ACHN (cell line): ENCODE measurements at regions not wholly inside any gene's neighbourhood (a gene's known extent, or its start where the extent isn't known, plus 50 kb on each side); places are given as distances from the start of the nearest gene placed in this dataset.
"Not testable (repeated sequence)": the region's sequence is repeated elsewhere in the genome, so short reads cannot be mapped to it uniquely, and the experiment has no call there.

Source experiments
- DNase-seq: peaks from one replicate; pipeline ENCODE4 v3.0.0-alpha.2; 2015
- in situ Hi-C: cut with HindIII; loops from 2 replicates; pipeline ENCODE4 v1.10.0; 2017; ENCODE audit warnings: low sequenced_read_pairs, low pct_ligation_motif_present, low pct_unique_long_range_greater_than_20kb

DNA sequence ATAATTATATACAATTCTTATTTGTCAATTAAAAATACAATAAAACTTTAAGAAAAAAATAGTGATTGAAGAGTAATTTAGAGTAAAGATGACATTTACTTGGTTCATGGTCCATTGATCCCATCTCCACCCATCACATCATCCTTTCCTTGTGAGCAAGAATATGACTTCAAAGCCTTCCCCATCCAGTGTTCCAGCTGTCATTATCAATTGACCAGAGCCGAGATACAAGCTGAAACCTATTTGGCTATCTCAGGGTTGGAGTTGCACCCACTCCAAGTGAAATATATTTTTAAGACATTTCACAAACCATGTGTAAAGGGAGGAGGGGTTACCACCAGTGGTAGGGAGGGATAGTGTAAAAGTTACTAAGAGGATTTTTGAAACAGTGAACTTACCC is 428.9 kb upstream of the C1orf87 start:
- in situ Hi-C loops, result no loop called here
- no peak for DNase-seq

DNA sequence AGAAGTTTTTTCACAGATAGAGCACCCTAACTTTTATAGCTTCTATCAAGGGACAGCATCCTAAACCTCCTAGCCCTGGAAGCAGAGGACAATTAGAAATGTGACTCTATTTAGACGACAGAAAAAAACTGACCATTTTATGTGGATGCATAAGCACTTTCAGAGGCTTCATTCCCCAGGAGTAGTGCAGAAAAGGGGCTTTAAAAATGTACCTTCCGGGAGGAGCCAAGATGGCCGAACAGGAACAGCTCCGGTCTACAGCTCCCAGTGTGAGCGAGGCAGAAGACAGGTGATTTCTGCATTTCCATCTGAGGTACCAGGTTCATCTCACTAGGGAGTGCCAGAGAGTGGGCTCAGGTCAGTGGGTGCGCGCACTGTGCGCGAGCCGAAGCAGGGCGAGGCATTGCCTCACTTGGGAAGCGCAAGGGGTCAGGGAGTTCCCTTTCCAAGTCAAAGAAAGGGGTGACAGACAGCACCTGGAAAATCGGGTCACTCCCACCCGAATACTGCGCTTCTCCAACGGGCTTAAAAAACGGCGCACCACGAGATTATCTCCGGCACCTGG is 416.4 kb upstream of the C1orf87 start:
- DNase-seq, in situ Hi-C loops: not testable (repeated sequence)

DNA sequence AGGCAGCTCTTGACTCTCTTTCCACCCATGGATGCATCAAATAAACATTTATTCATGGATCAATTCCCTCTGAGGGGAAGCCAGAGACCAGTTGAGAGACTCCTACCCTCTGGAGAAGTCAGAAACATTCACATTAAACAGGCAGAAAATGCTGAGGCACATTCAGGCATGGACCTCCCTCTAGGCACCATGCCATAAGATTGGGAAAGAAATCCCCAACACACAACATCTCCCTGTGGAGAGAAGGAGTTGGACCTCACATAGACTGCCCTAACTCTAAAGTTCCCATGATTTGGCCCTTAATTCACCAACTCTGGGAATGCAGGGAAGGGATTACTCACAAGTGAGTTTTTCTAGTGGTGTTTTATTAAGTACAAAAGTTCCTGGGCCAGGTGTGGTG is 415.3 kb upstream of the C1orf87 start:
- in situ Hi-C loops, result no loop called here
- DNase-seq, result no peak

DNA sequence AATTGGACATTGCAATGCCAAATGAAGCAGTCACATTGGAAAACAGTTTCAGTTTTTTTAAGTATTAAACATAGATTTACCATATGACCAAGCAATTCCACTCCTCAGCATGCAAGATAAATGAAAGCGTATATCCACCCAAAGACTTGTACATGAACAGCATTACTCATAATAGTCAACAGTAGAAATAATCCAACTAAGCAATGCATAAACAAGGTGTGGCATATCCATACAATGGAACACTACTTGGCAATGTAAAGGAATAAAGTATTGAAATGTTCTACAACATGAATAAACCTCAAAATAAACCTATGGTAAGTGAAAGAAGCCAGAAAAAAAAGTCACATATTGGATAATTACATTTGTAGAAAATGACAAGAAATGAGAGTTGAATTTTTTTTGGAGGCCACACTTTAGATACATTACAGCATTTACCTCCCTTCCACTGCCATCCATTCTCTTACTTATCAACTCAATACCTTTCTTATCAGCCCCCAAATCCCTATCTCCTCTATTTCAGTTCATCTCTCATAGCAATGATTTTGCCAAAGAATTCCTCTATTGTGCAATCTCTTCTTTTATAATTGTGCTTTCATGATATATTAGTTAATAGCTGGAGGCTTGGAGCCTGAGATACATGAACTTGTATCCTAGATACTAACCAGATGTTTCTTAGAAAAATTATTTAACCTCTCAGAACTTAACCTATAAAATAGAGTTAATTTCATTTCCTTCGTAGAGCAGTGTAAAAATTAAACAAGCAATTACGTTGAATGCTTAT is 414.2 kb upstream of the C1orf87 start:
- DNase-seq, result no peak
- in situ Hi-C loops, result no loop called here

DNA sequence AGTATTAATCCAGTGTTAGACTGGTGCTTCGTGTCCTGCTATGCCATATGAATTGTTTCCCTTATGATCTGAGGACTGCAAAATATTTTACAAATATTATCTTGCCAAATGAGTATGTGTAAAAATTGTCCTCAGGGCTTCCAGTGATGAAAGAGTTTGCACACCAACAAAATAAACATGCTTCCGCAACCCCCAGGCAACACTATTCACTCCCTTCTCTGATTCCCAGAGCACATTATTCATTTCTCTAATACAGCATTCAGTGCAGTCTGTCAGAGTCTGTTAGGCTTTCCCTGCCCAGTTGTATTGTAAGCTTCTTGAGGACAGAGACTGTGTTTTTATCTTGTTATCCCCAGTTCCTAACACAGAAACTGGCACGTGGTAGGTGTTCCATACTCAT is 409.9 kb upstream of the C1orf87 start:
- DNase-seq, result no peak
- in situ Hi-C loops, result no loop called here

DNA sequence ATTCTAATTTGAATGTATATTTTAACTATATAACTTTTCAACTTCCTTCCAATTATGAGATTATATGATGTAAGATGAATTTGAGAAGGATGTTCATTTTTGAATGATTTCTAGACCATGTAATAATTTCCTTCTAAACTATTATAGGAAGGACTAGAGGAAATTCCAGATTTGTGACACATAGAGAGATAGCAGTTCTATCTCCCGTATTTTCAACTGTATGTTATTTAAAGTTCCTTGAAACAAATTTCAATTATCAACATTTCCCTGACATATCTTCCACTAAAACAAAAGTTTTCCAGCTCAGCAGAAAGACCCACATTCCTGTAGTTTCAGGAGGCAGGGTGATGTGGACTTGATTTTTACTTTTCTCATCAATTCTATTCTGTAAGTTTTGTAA is 396.7 kb upstream of the C1orf87 start:
- DNase-seq, result no peak
- in situ Hi-C loops, result no loop called here

DNA sequence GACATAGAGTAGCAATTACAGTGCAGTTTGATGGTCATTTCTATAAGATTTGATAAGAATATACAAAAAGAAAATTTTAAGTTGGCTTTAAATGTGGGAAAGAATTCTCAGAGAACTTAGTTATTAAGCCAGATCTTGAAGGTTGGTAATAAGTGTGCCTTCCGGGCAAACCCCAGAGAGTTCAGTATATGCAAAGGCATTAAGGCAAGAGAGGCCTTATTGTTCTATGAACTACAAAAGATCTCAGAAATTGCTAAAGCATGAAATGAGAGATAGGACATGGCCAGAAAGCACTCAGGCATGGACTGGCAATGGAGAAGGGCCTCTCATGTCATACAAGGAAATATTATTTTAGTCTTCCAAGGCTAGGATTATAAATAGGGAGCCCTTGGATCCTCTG is 390.2 kb upstream of the C1orf87 start:
- in situ Hi-C loops, result no loop called here
- DNase-seq, result no peak

DNA sequence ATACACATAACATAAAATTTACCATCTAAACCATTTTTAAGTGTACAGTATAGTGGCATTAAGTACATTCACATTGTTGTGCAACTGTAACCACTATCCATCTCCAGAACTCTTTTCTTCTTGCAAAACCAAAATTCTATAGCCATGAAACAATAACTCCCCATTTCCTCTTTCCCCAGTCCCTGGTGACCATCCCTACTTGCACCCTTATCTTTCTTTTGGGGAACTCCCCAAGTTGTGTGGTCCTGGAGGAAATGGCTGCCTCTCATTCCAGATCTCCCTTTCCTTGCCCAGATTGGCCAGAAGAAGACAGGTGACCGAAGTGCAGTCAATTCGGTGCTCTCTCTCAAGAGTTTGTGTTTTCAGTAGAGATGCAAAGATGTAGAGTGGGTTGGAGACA is 389.6 kb upstream of the C1orf87 start:
- in situ Hi-C loops, result no loop called here
- no peak for DNase-seq

DNA sequence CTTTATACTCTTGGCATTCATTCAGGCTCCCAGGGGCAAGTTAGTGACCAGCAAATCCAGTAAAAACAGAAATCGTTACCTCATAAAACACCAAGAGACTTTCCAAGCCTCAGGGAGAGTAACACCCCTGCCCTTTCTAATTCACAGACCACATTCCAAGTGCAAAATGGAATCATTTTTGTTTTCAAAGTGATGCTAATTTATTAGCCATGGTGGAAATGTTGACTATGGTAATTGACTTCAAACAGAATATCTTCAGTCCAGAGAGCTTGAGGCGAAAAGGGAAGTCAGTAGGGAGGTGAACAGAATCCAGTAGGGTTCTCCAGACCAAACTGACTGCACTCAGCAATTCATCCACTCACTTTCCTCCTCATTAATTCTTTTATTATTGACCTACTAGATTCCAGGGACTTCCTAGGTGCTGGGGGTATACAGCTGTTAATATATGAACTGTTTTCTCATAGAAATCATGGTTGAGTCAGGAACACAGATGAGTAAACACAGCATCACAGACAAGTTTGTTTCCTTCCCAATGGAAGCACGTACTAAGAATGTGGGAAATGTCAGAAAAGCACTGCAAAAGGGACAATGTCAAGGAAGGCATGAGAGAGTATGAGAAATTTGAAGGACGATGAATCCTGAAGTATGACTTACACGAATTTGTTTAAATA is 388.5 kb upstream of the C1orf87 start:
- no peak for DNase-seq
- in situ Hi-C loops, result no loop called here

DNA sequence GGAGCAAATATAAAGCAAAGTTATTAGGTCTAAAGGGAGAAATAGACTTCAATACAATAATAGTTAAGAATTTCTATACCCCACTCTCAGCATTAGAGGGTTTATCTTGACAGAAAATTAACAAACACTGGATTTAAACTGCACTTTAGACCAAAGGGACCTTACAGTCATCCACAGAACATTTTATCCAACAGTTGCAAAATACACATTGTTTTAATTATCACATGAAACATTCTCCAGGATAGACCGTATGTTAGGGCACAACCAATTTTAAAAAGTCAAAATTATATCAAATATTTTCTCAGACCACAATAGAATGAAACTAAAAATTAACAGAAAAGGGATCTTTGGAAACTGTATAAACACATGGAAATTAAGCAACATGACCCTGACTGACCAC is 384.5 kb upstream of the C1orf87 start:
- in situ Hi-C loops, result no loop called here
- no peak for DNase-seq

DNA sequence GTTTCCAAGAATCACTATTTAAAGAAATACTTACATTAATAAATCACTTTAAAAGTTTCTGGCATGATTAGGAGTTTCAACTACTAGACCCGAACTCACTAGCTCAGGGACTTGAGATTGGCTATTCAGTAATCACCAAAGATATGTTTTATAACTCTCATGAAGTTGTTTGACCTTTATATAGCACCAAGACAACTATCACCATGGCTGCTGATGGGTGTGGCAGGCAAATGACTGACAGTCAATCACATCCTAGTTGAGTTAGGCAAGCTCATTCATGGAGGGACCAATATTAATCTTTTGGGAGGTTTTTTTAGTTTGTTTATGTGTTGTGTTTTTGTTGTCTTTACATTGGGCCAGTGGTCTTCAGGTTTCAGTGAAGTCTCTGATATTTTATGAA is 376.3 kb upstream of the C1orf87 start:
- in situ Hi-C loops, result no loop called here
- no peak for DNase-seq

DNA sequence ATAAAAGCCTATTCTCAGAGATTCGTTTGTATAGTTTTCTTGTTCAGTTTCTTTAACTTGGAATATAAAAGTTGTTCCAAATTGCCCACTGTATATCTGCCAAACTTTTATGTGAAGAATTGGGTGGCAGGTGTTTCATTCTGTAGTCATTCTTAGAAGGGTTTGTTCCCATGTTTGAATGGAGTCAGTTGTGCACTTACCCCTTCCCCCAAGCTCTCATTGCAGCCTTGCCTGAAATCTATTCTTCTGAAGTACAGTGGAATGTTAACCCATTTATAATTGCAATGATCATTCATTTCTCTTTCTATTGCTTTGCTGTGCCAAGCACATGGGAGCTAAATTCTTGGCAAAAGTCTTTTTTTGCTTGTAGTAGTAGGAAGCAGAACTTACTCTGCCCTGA is 375.3 kb upstream of the C1orf87 start:
- in situ Hi-C loops, result no loop called here
- no peak for DNase-seq

DNA sequence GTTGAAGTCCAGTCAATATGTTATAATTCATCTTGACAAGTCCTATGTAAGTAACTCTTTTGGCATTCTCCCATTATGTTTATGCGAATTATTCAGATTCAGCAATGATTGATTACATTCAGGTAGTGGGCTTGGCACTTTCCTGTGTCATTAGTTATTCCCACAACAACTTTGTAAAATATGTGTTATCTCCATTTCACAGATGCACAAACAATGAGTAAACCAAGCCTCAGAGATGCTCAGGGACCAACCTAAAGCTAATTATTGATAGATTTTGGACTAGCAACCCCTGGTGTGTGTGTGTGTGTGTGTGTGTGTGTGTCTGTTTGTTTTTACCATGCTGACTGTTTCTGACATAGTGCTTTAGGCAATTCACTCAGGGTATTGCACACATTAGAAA is 371.1 kb upstream of the C1orf87 start:
- DNase-seq, result no peak
- in situ Hi-C loops, result no loop called here

DNA sequence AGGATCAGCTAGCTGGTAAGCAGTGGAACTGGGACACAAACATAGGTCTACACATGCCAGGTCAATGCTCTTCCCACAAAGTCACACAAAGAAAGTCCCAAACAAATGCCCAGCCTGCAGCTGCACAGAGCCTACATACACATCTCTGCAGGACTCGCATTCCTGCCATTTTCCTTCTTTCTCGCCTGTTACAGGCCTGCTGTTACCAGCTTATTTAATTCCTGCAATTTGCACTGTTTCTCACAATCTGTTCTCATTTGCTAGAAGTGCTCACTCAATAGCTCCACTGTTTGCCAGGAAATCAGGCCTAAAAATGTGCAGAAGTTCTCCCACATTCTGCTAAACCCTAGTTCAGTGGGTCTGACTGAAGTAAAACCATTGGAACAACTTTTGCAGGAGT is 362.6 kb upstream of the C1orf87 start:
- DNase-seq, result no peak
- in situ Hi-C loops, result no loop called here

DNA sequence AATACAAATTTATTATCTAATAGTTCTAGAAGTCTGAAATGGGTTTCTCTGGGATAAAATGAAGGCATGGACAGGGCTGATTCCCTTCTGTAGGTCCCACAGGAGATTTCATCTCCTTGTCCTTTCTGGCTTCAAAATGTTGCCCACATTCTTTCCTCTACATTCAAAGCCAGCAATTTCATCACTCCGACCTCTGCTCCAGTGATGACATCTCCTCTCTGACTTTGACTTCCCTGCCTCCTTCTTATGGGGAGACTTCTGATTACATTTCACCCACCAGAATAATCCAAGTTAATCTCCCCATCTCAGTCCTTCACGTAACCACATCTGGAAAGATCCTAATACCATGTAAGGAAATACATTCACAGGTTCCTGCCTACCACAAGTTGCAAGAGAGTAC is 358.0 kb upstream of the C1orf87 start:
- DNase-seq, result no peak
- in situ Hi-C loops, result no loop called here

DNA sequence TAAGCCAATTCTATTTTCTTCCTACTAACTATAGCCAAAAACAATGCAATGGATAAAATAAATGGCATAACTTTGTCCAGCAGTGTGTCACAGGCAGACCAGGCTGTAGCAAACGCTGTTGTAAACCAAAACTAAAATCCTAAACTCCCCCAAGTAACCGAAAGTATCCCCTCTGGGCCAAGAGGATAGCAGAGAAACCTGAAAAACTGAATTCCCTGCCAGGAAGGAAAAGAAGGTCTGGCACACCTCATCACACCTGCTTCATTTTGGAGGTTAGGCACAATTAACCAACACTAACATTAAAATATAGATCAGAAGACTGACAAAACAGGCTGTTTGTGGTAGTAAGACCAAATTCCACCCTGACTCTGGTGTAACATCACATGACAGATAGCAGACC is 356.8 kb upstream of the C1orf87 start:
- no peak for DNase-seq

DNA sequence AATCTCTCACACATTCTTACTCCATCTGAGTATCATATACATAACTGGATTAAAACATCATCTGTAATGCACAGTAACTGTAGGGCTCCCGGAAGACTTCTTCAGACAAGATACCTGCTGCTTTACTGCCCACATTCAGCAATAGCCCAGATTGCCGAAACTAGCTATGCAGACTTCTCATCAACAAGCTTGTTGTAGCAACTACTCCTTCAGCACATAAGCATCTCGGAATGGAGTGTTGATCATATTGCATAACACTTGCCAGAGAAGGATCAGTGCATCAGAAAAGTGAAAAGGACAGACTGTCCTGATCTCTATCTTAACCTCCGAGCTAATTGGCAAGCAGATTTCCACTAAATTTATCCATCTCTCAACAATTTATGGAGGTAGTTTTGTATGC is 354.6 kb upstream of the C1orf87 start:
- no peak for DNase-seq
- in situ Hi-C loops, result no loop called here

More for the DNA sequence above, 356.8 kb upstream of the C1orf87 start:
- in situ Hi-C loops, result no loop called here

DNA sequence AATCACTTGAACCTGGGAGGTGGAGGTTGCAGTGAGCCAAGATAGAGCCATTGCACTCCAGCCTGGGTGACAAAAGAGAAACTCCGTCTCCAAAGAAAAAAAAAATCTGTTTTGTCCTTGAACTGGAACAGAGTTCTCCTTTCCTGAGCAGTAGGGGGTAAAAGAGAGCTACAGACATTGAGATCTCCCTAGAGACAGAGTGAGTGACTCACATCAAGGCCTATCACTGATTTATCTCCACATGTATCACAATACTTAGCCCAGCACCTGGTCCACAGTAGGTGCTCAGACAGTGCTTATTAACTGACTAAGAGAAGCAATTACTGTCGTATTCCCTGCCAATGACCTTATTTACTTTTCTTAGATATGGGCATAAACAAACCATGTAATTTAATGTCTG is 354.1 kb upstream of the C1orf87 start:
- in situ Hi-C loops, result no loop called here
- DNase-seq, result no peak

DNA sequence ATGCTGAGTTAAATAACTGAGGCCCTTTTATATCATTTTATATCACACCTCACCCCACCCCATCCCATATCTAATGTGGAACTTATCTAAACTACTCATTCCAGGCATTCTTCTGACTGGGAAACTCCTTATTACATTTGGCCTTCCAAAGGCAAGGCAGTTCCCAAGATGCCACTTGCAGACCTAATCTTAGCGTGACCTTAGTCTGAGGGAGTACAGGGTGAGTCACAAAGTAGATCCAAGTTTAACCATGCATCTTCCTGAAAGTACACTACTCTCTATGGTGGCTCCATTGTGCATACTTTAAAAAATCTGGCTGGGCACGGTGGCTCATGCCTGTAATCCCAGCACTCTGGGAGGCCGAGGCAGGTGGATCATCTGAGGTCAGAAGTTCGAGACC is 353.6 kb upstream of the C1orf87 start:
- DNase-seq, result no peak
- in situ Hi-C loops, result no loop called here

DNA sequence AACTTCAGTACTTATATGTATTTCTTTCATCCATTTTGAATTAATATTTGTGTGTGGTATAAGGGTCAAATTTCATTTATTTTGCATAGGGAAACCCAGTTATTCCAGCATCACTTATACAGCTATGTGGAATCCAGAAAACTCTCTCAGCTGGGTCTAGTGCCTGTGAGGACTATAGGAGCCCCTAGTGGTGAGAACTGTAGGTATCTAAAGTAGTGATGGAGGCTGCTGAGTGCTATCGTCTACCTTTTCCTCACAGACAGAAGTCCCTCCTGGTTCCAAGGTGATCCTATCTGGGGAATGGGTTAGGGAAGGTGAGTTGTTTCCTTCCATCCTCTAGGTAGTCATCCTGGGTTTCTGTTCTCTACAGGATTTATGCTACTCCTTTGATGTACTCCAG is 352.0 kb upstream of the C1orf87 start:
- peak; percentile 3 for DNase-seq
- in situ Hi-C loops, result no loop called here
